PC-3 (cell line): ENCODE measurements at regions not wholly inside any gene's neighbourhood (a gene's known extent, or its start where the extent isn't known, plus 50 kb on each side); places are given as distances from the start of the nearest gene placed in this dataset.
"Not testable (repeated sequence)": the region's sequence is repeated elsewhere in the genome, so short reads cannot be mapped to it uniquely, and the experiment has no call there.

Experiments
- ATAC-seq: fragments of 200-7000 bp; cut with Tn5 transposase; 2 replicates; pipeline ENCODE4 v1.9.1; 2020; ENCODE audit warnings: mild to moderate bottlenecking, moderate library complexity
- BruUV-seq: library from RNA; stranded (reverse); fragments of 400-500 nt; replicated peaks from 2 replicates; lab custom pipeline; 2021; lab: Mats Ljungman, UMichigan
- CTCF ChIA-PET: fragments of 300-600 bp; sonication (Branson Sonifier 250); formaldehyde crosslinking; loops from one replicate; lab custom pipeline; 2022; ENCODE audit warnings: antibody characterized with exemption; lab: Charles Lee
- POLR2A ChIA-PET: fragments of 300-600 bp; sonication (Branson Sonifier 250); formaldehyde crosslinking; loops from one replicate; lab custom pipeline; 2022; ENCODE audit warnings: antibody characterized with exemption; ENCODE audit not compliant: unreplicated experiment; lab: Charles Lee
- DNase-seq: peaks from one replicate; pipeline ENCODE4 v3.0.0-alpha.2; 2015
- H2AFZ ChIP-seq: fragments of 300-600 bp; sonication (generic); 2 replicates; pipeline ENCODE4 v1.6.0; 2016; ENCODE audit warnings: antibody characterized with exemption, low read length
- H3F3A ChIP-seq: fragments of 300-600 bp; sonication (generic); one replicate; pipeline ENCODE4 v1.6.0; 2017; ENCODE audit warnings: antibody characterized with exemption, low read length, control low read depth, mild to moderate bottlenecking; ENCODE audit not compliant: unreplicated experiment
- H3K27ac ChIP-seq: fragments of 300-600 bp; sonication (generic); 2 replicates; pipeline ENCODE4 v1.5.1; 2016; ENCODE audit warnings: mild to moderate bottlenecking, low read length
- H3K27me3 ChIP-seq: fragments of 300-600 bp; sonication (generic); 2 replicates; pipeline ENCODE4 v1.6.1; 2016; ENCODE audit warnings: low read length, mixed read lengths
- H3K36me3 ChIP-seq: fragments of 300-600 bp; sonication (generic); 2 replicates; pipeline ENCODE4 v1.6.1; 2016; ENCODE audit warnings: low read depth, mixed run types, low read length, mixed read lengths
- H3K4me1 ChIP-seq: fragments of 300-600 bp; sonication (generic); 2 replicates; pipeline ENCODE4 v1.5.1; 2016; ENCODE audit warnings: low read length; ENCODE audit not compliant: insufficient read depth
- H3K4me2 ChIP-seq: fragments of 300-600 bp; sonication (generic); 2 replicates; pipeline ENCODE4 v1.6.0; 2016; ENCODE audit warnings: low read length
- H3K4me3 ChIP-seq: fragments of 300-600 bp; sonication (generic); 2 replicates; pipeline ENCODE4 v1.5.1; 2016; ENCODE audit warnings: mild to moderate bottlenecking, low read length, mixed read lengths
- H3K79me2 ChIP-seq: fragments of 300-600 bp; sonication (generic); 2 replicates; pipeline ENCODE4 v1.6.1; 2017; ENCODE audit warnings: low read length, mixed read lengths
- H3K9ac ChIP-seq: fragments of 300-600 bp; sonication (generic); 2 replicates; pipeline ENCODE4 v1.6.0; 2016; ENCODE audit warnings: mild to moderate bottlenecking, low read length
- H3K9me2 ChIP-seq: fragments of 300-600 bp; sonication (generic); replicated peaks from 2 replicates; pipeline ENCODE4 v1.6.1; 2016; ENCODE audit warnings: mixed run types, low read length, mixed read lengths
- H3K9me3 ChIP-seq: fragments of 300-600 bp; sonication (generic); 2 replicates; pipeline ENCODE4 v1.6.1; 2016; ENCODE audit warnings: low read length, mixed read lengths
- H4K20me1 ChIP-seq: fragments of 300-600 bp; sonication (generic); 2 replicates; pipeline ENCODE4 v1.6.1; 2016; ENCODE audit warnings: low read length, mixed read lengths
- CTCF ChIP-seq: fragments of 300-600 bp; sonication (generic); conservative IDR thresholded peaks from 2 replicates; pipeline ENCODE4 v1.5.1; 2017; ENCODE audit warnings: antibody characterized with exemption, low read depth, mild to moderate bottlenecking, low read length
- EZH2 ChIP-seq: fragments of 300-600 bp; sonication (generic); IDR thresholded peaks from one replicate; pipeline ENCODE4 v1.6.1; 2017; ENCODE audit warnings: antibody characterized with exemption, mild to moderate bottlenecking, low read length; ENCODE audit not compliant: unreplicated experiment
- EZH2phosphoT487 ChIP-seq: fragments of 300-600 bp; sonication (generic); IDR thresholded peaks from 2 replicates; pipeline ENCODE4 v1.6.1; 2018; ENCODE audit warnings: mild to moderate bottlenecking, antibody characterized with exemption, low read length, borderline replicate concordance
- intact Hi-C: fragments of 100-400 bp; cut with micrococcal nuclease; formaldehyde crosslinking; loops from 2 replicates; pipeline ENCODE4 v1.9.0; 2023

GRCh38 chr2:77767388-77768076, 245.4 kb upstream of the LRRTM4 start:
- no peak for ATAC-seq
- BruUV-seq = no TSS peak

GRCh38 chr2:77768508-77768907, 246.3 kb upstream of the LRRTM4 start:
- no peak for TF ChIP-seq CTCF
- no peak for TF ChIP-seq EZH2phosphoT487
- no peak for TF ChIP-seq EZH2
- ChIA-PET CTCF (no interaction called here), POLR2A (no interaction called here)
- BruUV-seq = no TSS peak
- Histone ChIP-seq H2AFZ (no peak overlapping the region), H3K4me2 (no peak overlapping the region), H3K4me1 (no peaks in the 10 kb centered on the region), H3K27me3 (no peaks in the 10 kb centered on the region), H3F3A (no peaks in the 10 kb centered on the region), H3K36me3 (no peaks in the 10 kb centered on the region), H4K20me1 (no peaks in the 10 kb centered on the region), H3K79me2 (no peaks in the 10 kb centered on the region), H3K9ac (no peak overlapping the region), H3K9me3 (no peaks in the 10 kb centered on the region), H3K9me2 (no peaks in the 10 kb centered on the region), H3K27ac (no peak overlapping the region), H3K4me3 (no peak overlapping the region)
- intact Hi-C loops = no loop called here
- ATAC-seq (no peak), DNase-seq (no peak)

More at GRCh38 chr2:77767388-77768076, 245.4 kb upstream of the LRRTM4 start:
- H3K79me2 ChIP-seq = no peaks in the 10 kb centered on the region
- no peak for DNase-seq
- no peak overlapping the region for H3K27ac ChIP-seq
- intact Hi-C loops = no loop called here
- no peak overlapping the region for H3K4me2 ChIP-seq
- ChIA-PET POLR2A (no interaction called here), CTCF (no interaction called here)
- TF ChIP-seq EZH2phosphoT487 = no peak
- TF ChIP-seq EZH2 = no peak
- no peak for TF ChIP-seq CTCF
- H3K27me3 ChIP-seq = no peaks in the 10 kb centered on the region
- H3K9me2 ChIP-seq = no peaks in the 10 kb centered on the region
- no peaks in the 10 kb centered on the region for H3F3A ChIP-seq
- no peaks in the 10 kb centered on the region for H3K9me3 ChIP-seq
- no peak overlapping the region for H3K9ac ChIP-seq
- no peaks in the 10 kb centered on the region for H3K36me3 ChIP-seq
- no peaks in the 10 kb centered on the region for H3K4me1 ChIP-seq
- H2AFZ ChIP-seq = no peak overlapping the region
- H4K20me1 ChIP-seq = no peaks in the 10 kb centered on the region
- H3K4me3 ChIP-seq = no peak overlapping the region

GRCh38 chr2:77778917-77779316, 256.7 kb upstream of the LRRTM4 start:
- TF ChIP-seq EZH2 (no peak), CTCF (no peak), EZH2phosphoT487 (no peak)
- no peaks in the 10 kb centered on the region for H3F3A ChIP-seq
- H3K4me2 ChIP-seq = no peak overlapping the region
- no peak for ATAC-seq
- no peaks in the 10 kb centered on the region for H4K20me1 ChIP-seq
- no peaks in the 10 kb centered on the region for H3K79me2 ChIP-seq
- BruUV-seq = no TSS peak
- peaks cover 9% of the 10 kb centered on the region; the same call in 1 of the 2 replicates for H3K9me3 ChIP-seq
- no peaks in the 10 kb centered on the region for H3K4me1 ChIP-seq
- intact Hi-C loops = no loop called here
- no peaks in the 10 kb centered on the region for H3K9me2 ChIP-seq
- H3K27ac ChIP-seq = no peak overlapping the region
- H3K9ac ChIP-seq = no peak overlapping the region
- POLR2A ChIA-PET = no interaction called here
- H3K36me3 ChIP-seq = no peaks in the 10 kb centered on the region
- no peak overlapping the region for H3K4me3 ChIP-seq
- H2AFZ ChIP-seq = no peak overlapping the region
- H3K27me3 ChIP-seq = no peaks in the 10 kb centered on the region
- CTCF ChIA-PET = no interaction called here
- DNase-seq = no peak

- CTCF ChIA-PET, H3K9ac ChIP-seq, POLR2A ChIA-PET, H3K4me2 ChIP-seq, H3K4me1 ChIP-seq, H3K4me3 ChIP-seq, H2AFZ ChIP-seq, intact Hi-C loops, DNase-seq, H3K36me3 ChIP-seq, H3K27ac ChIP-seq, BruUV-seq, H3F3A ChIP-seq, H3K27me3 ChIP-seq, ATAC-seq, H3K79me2 ChIP-seq, H3K9me2 ChIP-seq, H4K20me1 ChIP-seq, H3K9me3 ChIP-seq: not testable (repeated sequence)
These were observed 271.3 kb upstream of the LRRTM4 start for GRCh38 chr2:77793500-77793899.
